ENCODE measurements at regions not wholly inside any gene's neighbourhood (a gene's known extent, or its start where the extent isn't known, plus 50 kb on each side); places are given as distances from the start of the nearest gene placed in this dataset.

GRCh38 chr12:97923546-97923945 is 460.9 kb downstream of the RMST start:
- no peak for DNase-seq (ENCODE audit: low spot score)

DNA sequence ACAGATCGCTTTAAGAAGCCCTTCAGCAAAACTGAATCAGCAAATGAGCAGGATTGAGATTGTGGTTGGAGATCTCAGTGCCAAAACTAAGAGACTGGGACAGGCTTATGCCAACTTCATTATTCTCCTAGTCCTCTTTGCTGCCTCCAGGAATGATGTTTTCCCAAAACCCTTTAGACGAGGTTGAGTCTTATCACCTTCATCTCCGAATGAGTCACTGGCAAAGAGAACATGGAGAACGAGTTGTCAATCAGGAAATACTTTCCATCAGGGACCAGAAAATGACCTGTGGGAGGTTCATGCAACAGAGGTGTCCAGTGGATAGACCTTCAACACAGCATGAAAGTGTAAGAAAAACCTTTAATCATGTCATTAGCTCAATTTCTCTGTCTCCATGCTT is 461.5 kb downstream of the RMST start:
- peak; percentile 47 for DNase-seq (ENCODE audit: low spot score)

DNA sequence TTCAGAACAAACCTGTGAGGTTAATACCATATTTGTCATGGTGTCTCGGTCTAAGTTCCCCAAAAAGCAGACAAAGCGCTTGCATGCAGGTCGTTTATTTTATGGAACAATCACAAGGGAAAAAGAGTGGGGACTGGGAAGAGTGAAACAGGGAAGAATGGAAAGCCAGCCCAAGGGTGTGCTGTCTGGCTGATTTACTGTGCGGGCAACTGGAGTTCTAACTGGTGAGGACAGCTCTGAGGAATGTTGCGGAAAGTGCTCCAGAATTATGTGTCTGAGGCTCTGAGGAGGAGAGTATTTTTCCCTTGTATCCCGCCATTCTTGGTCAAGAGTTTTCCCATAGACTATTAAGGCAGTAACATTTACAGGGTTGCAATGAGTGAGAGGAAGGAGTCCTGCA is 465.4 kb downstream of the RMST start:
- no peak for DNase-seq (ENCODE audit: low spot score)

DNA sequence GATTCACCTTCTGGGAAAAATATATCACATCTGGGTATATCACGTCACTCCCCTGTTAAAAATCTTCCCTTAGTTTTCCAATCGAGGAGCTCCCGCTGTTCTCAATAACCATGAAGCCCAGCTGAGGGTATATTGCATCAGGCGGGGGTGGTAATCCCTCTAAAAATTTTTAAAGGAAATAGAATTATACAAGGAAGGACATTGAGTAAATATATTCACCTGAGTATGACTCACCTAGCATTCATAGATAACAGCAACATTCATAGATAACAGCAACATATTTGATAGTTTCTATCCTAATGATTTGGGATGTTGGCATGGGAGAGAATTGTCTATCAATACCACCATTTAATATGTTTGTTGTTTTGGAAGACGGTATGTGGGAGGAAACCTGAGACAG is 473.6 kb downstream of the RMST start:
- DNase-seq (ENCODE audit: low spot score) = no peak

- no peak for DNase-seq (ENCODE audit: low spot score)
Measured at GRCh38 chr12:97938031-97938430, 475.4 kb downstream of the RMST start.

DNA sequence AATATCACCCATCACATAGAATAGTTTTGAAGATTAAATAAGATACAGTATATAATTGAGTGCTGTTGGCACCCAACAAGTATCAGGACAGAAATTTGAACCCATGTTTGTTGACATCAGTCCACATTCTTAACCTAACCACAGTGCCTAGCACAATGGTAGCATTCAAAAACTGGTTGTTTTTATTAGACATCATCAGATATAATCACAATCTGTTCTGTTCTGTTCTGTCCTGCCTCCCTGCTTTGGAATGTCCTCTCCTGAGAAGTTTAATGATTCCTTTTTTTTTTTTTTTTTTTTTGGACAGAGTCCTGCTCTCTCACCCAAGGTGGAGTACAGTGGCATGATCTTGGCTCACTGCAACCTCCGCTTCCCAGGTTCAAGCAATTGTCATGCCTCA is 476.6 kb downstream of the RMST start:
- DNase-seq (ENCODE audit: low spot score) = no peak

GRCh38 chr12:97940105-97940504 is 477.5 kb downstream of the RMST start:
- DNase-seq (ENCODE audit: low spot score) = no peak

- DNase-seq (ENCODE audit: low spot score) = no peak
Measured at GRCh38 chr12:97940629-97941028, 478.0 kb downstream of the RMST start.

GRCh38 chr12:97941686-97942354 is 479.2 kb downstream of the RMST start:
- no peak for DNase-seq (ENCODE audit: low spot score)

DNA sequence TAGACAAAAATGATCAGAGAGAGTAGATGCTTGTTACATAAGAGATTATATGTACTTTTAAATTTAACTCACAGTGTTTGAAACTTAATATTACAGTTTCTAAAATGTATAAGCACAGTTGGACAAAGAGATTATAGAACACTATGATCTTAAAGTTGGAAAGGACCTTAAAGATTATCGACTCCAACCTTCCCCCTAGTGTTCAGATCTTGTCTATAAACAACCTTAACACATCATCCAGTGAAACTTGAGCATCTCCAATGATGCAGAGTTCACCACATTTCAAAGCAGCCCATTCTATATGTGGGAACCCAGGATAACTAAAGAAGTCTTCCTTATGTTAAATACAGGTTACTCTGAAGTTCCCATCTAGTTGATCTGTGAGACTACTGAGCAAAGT is 480.8 kb downstream of the RMST start:
- DNase-seq (ENCODE audit: low spot score) = peak; percentile 43

- no peak for DNase-seq (ENCODE audit: low spot score)
Measured at GRCh38 chr12:97944576-97944975, 482.0 kb downstream of the RMST start.

DNA sequence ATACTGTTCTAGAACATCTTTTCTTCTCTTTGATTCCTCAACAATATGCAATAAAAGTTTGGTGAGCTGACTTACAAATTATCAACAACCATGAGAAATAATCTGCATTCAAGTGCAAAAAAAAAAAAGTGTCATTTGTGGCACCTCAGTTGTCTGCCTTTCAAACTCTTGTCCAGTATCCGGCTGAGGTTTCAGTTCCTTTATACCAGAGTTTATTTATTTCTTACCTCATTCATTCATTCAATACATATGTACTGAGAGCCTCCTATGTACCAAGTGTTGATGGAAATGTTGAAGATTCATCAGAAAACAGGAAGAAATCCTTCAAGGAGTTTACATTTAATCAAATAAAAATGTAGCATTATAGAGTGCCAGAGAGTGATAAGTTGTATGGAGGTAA is 484.1 kb downstream of the RMST start:
- no peak for DNase-seq (ENCODE audit: low spot score)

DNA sequence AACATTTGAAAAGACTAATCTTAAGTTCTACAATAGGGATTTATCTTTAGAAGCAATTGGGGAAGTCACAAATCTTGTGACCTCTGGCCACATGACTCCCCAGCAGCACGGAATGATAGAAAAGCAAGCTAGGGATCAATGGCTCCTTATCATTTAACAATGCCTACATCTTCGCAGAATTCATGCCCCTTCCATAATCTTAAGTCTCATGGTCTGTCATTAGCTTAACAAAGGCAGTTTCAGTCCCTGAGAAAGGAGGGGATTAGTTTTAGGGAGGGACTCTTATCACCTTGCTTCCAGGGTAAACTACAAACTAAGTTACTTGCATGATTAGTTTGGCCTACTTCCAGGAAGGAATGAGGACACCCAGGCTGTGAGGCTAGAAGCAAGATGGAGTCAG is 486.0 kb downstream of the RMST start:
- no peak for DNase-seq (ENCODE audit: low spot score)

DNA sequence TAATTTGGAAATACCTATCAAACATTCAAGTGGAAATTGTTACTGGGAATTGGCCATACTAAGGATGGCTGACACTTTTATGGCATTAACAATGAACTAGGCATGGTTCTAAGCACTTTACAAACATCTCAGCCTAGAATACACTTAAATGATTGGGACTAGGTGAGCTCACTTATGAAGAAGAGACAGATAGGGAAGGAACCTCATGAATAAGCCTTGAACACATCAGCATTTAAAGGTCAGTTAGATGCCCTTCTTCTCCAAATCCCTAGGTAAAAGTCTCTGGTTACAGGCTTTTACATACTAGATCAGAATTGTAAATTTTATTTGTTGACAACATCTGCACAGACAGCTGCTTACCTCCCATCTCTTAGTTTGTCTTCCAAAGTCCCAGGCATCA is 488.6 kb downstream of the RMST start:
- DNase-seq (ENCODE audit: low spot score) = no peak

DNA sequence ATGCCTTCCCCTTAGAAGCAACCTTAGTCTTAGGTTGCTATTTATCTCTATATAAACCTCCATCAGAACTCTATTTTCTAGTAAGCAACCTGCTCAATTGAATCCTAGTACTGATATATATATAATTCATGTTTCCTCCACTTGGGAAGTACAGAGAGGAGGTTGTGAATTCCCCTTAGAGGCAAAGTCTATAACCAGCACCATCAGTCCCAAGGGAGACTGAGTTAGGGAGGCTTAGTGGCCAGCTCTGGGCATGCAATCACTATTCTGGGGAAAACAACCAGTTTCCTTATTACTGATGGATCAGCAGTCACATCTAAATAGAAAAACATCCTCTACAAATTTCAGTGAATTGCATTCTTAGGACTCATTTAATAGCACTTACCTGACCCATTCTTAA is 489.1 kb downstream of the RMST start:
- no peak for DNase-seq (ENCODE audit: low spot score)

- DNase-seq (ENCODE audit: low spot score) = no peak
Measured at GRCh38 chr12:97957109-97957508, 494.5 kb downstream of the RMST start.

DNA sequence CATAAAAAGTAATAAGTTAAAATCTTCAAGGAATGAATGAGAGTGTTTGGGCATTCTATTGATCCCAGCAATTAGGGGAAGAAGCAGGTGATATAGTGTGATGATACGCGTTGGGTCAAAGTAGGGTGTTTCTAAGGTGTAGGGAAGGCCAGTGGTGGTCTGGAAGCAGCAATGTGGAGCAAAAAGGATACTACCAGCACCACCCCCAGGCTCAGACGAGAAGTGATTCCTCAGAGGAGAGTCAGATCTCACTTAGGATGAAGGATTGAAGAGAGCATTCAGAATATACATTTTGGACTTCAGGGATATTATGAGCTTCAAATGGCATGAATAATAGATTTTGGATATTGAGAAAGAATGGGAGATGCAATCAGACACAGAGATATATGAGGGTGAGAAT is 497.6 kb downstream of the RMST start:
- DNase-seq (ENCODE audit: low spot score) = no peak

DNA sequence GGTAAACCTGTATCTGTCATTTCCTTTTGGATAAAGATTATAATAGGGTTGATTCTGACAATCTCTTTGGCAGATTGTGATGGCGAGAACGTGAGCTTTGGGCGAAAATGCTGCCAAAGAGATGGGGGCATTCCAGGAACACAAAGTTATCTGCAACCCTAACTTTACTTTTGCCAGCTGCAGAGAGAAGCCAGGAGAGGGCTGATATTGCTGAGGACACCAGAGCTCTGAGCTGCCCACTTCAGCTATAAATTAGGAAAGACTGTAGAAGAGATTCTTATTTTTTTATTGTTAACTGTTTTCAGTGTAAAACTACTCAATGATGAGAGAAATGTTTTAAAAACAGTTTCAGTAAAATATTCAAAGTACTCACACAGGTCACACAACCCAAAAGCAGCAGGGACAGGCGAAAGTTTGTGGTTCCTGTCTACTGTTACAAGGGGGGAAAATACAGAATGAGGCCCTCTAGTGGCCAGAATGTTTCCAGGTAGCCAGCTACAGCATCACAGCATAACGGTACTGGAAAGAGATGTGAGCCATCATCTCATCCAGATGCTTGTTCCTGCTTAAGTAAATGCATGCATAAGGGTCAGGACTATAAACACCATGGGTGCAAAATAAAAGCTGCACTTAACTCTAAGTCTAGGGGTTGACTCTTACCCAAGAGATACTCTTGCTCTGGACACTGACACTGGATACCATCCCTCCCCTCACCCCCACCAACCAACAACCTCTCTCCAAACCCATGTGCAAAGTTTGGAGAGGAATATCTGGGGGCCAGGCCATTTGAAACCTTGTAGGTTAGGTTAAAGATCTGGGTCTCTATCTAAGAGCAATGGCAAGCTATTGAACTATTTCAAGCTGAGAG is 498.4 kb downstream of the RMST start:
- peak; percentile 56 for DNase-seq (ENCODE audit: low spot score)

DNA sequence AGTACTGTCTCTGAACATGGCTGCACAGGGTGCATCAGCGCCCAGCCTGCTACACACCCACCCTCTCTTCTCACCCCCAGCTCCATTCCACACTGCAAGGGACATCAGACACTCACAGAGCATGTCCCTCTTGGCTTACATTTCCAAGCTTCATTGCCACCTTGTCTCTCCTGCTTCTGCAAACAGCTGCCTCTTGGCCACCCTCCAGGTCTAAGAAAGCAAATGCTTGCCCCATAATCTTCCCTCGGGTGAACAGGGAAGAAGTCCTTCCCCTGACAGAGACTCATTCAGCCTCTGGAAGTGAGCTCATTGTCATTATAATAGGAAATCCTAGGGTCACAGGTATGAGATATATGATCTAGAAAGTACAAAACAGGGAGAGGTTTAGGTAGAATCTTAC is 505.2 kb downstream of the RMST start:
- DNase-seq (ENCODE audit: low spot score) = no peak

GRCh38 chr12:97968641-97969197 is 506.1 kb downstream of the RMST start:
- DNase-seq (ENCODE audit: low spot score) = no peak

- no peak for DNase-seq (ENCODE audit: low spot score)
Measured at GRCh38 chr12:97977870-97978405, 515.3 kb downstream of the RMST start.

DNA sequence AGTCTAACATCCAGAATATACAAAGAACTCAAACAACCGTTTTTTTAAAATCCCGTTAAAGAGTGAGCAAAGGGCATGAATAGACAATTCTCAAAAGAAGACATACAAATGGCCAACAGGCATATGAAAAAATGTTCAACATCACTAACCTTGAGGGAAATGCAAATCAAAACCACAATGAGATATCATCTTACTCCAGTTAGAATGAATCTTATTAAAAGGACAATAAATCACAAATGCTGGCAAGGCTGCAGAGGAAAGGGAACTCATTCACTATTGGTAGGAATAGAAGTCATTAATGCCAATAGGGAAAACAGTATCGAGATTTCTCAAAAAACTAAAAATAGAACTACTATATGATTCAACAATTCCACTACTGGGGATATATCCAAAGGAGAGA is 520.1 kb downstream of the RMST start:
- DNase-seq (ENCODE audit: low spot score) = no peak

DNA sequence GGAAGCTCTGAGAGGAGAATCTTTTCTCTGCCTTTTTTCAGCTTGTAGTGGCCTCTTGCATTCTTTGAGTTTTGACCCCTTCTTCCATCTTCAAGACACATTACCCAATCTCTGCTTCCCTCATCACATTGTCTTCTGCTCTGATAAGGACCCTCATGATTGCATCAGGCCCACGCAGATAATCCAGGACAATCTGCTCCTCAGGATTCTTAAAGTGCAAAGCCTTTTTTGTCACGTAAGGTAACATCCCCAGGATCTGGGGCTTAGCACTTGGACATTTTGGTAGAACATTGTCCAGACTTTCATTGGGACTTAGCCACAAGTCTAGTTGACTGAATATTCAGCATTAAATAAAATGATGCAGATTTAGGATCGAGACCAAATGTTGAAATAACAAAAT is 521.2 kb downstream of the RMST start:
- DNase-seq (ENCODE audit: low spot score) = no peak

Measured in HT-29 (cell line).